Liver (tissue), 8 donors: ENCODE measurements at regions not wholly inside any gene's neighbourhood (a gene's known extent, or its start where the extent isn't known, plus 50 kb on each side); places are given as distances from the start of the nearest gene placed in this dataset.

Experiments
- DNase-seq: peaks from one replicate; pipeline ENCODE4 v3.0.0-alpha.2; 2017; ENCODE audit warnings: low spot score
- H3K27ac ChIP-seq, 2 donors: one replicate each; pipeline ENCODE4 v1.7.0; 2013; ENCODE audit warnings: inconsistent platforms in 2 of 2, low read length in 2 of 2, control low read depth in 1 of 2, low read depth in 1 of 2, mild to moderate bottlenecking in 1 of 2
- H3K27me3 ChIP-seq, 4 donors: one replicate each; pipeline versions ENCODE4 v1.6.1 to v1.7.0; 2013; ENCODE audit warnings: low read length in 3 of 4, inconsistent platforms in 1 of 4, mild to moderate bottlenecking in 1 of 4, moderate library complexity in 1 of 4; ENCODE audit not compliant: control insufficient read depth in 4 of 4, insufficient read depth in 4 of 4
- H3K36me3 ChIP-seq, 4 donors: one replicate each; pipeline versions ENCODE4 v1.6.1 to v1.7.0; 2013; ENCODE audit warnings: low read length in 3 of 4, mild to moderate bottlenecking in 3 of 4, low read depth in 1 of 4, moderate library complexity in 1 of 4; ENCODE audit not compliant: control insufficient read depth in 4 of 4, insufficient read depth in 3 of 4
- H3K4me1 ChIP-seq, 4 donors: one replicate each; pipeline versions ENCODE4 v1.6.1 to v1.7.0; 2013; ENCODE audit warnings: low read length in 3 of 4, mild to moderate bottlenecking in 3 of 4, moderate library complexity in 1 of 4; ENCODE audit not compliant: control insufficient read depth in 4 of 4, insufficient read depth in 4 of 4
- H3K4me3 ChIP-seq, 3 donors: one replicate each; pipeline versions ENCODE4 v1.6.1 to v1.7.0; 2013; ENCODE audit warnings: low read length in 3 of 3, control low read depth in 1 of 3, low read depth in 1 of 3, mild to moderate bottlenecking in 1 of 3
- H3K9ac ChIP-seq, 2 donors: one replicate each; pipeline ENCODE4 v1.7.0; 2013; ENCODE audit warnings: low read length in 2 of 2, mild to moderate bottlenecking in 2 of 2, moderate library complexity in 2 of 2, control low read depth in 1 of 2, low read depth in 1 of 2
- H3K9me3 ChIP-seq, 4 donors: one replicate each; pipeline versions ENCODE4 v1.6.1 to v1.7.0; 2013; ENCODE audit warnings: low read length in 3 of 4; ENCODE audit not compliant: control insufficient read depth in 4 of 4
- ATF3 ChIP-seq: IDR thresholded peaks from 2 replicates; pipeline ENCODE4 v1.6.1; 2016; ENCODE audit warnings: antibody characterized with exemption
- EGR1 ChIP-seq, 2 donors: IDR thresholded peaks; 2 replicates each; pipeline ENCODE4 v1.6.1; 2016 to 2018; ENCODE audit warnings: antibody characterized with exemption in 2 of 2, low read depth in 2 of 2
- FOXA1 ChIP-seq: IDR thresholded peaks from 2 replicates; pipeline ENCODE4 v1.6.1; 2016; ENCODE audit warnings: antibody characterized with exemption
- FOXA2 ChIP-seq: IDR thresholded peaks from 2 replicates; pipeline ENCODE4 v1.6.1; 2016; ENCODE audit warnings: antibody characterized with exemption
- GABPA ChIP-seq, 2 donors: IDR thresholded peaks in 1 of 2; conservative IDR thresholded peaks in 1 of 2; 2 replicates each; pipeline ENCODE4 v1.6.1; 2016; ENCODE audit warnings: antibody characterized with exemption in 2 of 2, mild to moderate bottlenecking in 1 of 2, moderate library complexity in 1 of 2
- HNF4A ChIP-seq, 2 donors: conservative IDR thresholded peaks; 2 replicates each; pipeline ENCODE4 v1.6.1; 2016; ENCODE audit warnings: antibody characterized with exemption in 2 of 2, mild to moderate bottlenecking in 2 of 2
- HNF4G ChIP-seq: IDR thresholded peaks from 2 replicates; pipeline ENCODE4 v1.6.1; 2016; ENCODE audit warnings: antibody characterized with exemption
- JUND ChIP-seq, 2 donors: IDR thresholded peaks; 2 replicates each; pipeline ENCODE4 v1.6.1; 2016; ENCODE audit warnings: antibody characterized with exemption in 2 of 2
- MAX ChIP-seq: IDR thresholded peaks from 2 replicates; pipeline ENCODE4 v1.6.1; 2016; ENCODE audit warnings: antibody characterized with exemption
- NR2F2 ChIP-seq: IDR thresholded peaks from 2 replicates; pipeline ENCODE4 v1.6.1; 2016; ENCODE audit warnings: antibody characterized with exemption
- RAD21 ChIP-seq, 2 donors: IDR thresholded peaks; 2 replicates each; pipeline ENCODE4 v1.6.1; 2016; ENCODE audit warnings: antibody characterized with exemption in 2 of 2, mild to moderate bottlenecking in 2 of 2
- RXRA ChIP-seq, 2 donors: IDR thresholded peaks; 2 replicates each; pipeline ENCODE4 v1.6.1; 2017 to 2018; ENCODE audit warnings: antibody characterized with exemption in 2 of 2, mild to moderate bottlenecking in 1 of 2
- SP1 ChIP-seq: IDR thresholded peaks from 2 replicates; pipeline ENCODE4 v1.6.1; 2018; ENCODE audit warnings: antibody characterized with exemption, mild to moderate bottlenecking
- TAF1 ChIP-seq: conservative IDR thresholded peaks from 2 replicates; pipeline ENCODE4 v1.6.1; 2016; ENCODE audit warnings: antibody characterized with exemption, mild to moderate bottlenecking
- YY1 ChIP-seq: IDR thresholded peaks from 2 replicates; pipeline ENCODE4 v1.6.1; 2016; ENCODE audit warnings: antibody characterized with exemption, mild to moderate bottlenecking
- WGBS: extraction: QIAGEN DNeasy Blood & Tissue Kit; methylation state at CpG from one replicate; pipeline ENCODE4 v1.1.7; 2013; 5-methylcytosine and 5-hydroxymethylcytosine counted together
- TF ChIP-seq, protein P1 (sequence below): IDR thresholded peaks from 2 replicates; pipeline ENCODE4 v1.6.1; 2016; ENCODE audit warnings: antibody characterized with exemption
- TF ChIP-seq, protein P2 (sequence below): IDR thresholded peaks from 2 replicates; pipeline ENCODE4 v1.6.1; 2016; ENCODE audit warnings: antibody characterized with exemption, mild to moderate bottlenecking
- TF ChIP-seq, protein P3 (sequence below): fragments of 150-350 bp; IDR thresholded peaks from 2 replicates; pipeline ENCODE4 v1.5.1; 2017; ENCODE audit warnings: improper control_type of control experiment, low read depth, low read length; ENCODE audit not compliant: missing input control
- donor health status: healthy.
- donor health status: healthy.
- donor health status: healthy.
- donor health status: healthy.
- donor health status: healthy.

DNA sequence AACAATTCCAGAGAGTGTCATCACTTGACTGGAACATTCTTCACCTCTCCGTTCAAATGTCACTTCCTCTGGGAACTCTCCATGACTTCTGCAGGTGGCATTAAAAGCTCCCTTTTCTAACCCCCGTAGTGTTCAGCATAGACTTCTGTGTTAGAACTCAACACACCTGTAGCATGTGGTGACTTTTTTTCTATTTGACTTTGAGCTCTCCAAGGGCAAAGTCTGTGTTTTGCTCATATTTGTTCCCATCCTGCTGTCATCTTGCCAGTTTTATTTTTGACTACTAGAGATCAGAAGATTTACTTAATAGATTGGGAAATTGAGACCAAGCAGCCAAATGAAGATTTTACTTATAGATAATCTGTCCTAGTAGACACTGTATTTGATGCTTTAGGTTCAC, 367.1 kb downstream of the INSC start:
- Histone ChIP-seq H3K27me3 (no peaks in the 10 kb centered on the region), H3K36me3 (no peaks in the 10 kb centered on the region), H3K4me1 (peaks cover 0 to 17% (median 14%) of the 10 kb centered on the region in 4 donors), H3K9me3 (peaks cover 0 to 1% (median 0%) of the 10 kb centered on the region in 4 donors), H3K9ac (no peak overlapping the region), H3K27ac (peak overlapping the region; percentile 74 to 77), H3K4me3 (no peak overlapping the region)
- TF ChIP-seq RAD21 (IDR thresholded peaks at IDR 0.05) (peak; percentile 63 to 70), HNF4A (conservative IDR thresholded peaks at IDR 0.05) (peak; percentile 96 to 98), HNF4G (peak; percentile 92), RXRA (IDR thresholded peaks at IDR 0.05) (peak; percentile 86 to 88), JUND (IDR thresholded peaks at IDR 0.05) (peak; percentile 72 to 78), EGR1 (IDR thresholded peaks at IDR 0.05; ENCODE audit: low read depth in 2 of 2) (no peak), FOXA2 (peak; percentile 64), TAF1 (no peak), YY1 (peak; percentile 42), MAX (peak; percentile 80), ATF3 (no peak), NR2F2 (peak; percentile 18), SP1 (peak; percentile 81), GABPA (IDR thresholded peaks at IDR 0.05 in 1 of 2, conservative IDR thresholded peaks at IDR 0.05 in 1 of 2) (peak in 1 of 2 donors; percentile 25), FOXA1 (peak; percentile 27)
- TF ChIP-seq, protein P1, sequence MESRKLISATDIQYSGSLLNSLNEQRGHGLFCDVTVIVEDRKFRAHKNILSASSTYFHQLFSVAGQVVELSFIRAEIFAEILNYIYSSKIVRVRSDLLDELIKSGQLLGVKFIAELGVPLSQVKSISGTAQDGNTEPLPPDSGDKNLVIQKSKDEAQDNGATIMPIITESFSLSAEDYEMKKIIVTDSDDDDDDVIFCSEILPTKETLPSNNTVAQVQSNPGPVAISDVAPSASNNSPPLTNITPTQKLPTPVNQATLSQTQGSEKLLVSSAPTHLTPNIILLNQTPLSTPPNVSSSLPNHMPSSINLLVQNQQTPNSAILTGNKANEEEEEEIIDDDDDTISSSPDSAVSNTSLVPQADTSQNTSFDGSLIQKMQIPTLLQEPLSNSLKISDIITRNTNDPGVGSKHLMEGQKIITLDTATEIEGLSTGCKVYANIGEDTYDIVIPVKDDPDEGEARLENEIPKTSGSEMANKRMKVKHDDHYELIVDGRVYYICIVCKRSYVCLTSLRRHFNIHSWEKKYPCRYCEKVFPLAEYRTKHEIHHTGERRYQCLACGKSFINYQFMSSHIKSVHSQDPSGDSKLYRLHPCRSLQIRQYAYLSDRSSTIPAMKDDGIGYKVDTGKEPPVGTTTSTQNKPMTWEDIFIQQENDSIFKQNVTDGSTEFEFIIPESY, result peak; percentile 77
- TF ChIP-seq, protein P2, sequence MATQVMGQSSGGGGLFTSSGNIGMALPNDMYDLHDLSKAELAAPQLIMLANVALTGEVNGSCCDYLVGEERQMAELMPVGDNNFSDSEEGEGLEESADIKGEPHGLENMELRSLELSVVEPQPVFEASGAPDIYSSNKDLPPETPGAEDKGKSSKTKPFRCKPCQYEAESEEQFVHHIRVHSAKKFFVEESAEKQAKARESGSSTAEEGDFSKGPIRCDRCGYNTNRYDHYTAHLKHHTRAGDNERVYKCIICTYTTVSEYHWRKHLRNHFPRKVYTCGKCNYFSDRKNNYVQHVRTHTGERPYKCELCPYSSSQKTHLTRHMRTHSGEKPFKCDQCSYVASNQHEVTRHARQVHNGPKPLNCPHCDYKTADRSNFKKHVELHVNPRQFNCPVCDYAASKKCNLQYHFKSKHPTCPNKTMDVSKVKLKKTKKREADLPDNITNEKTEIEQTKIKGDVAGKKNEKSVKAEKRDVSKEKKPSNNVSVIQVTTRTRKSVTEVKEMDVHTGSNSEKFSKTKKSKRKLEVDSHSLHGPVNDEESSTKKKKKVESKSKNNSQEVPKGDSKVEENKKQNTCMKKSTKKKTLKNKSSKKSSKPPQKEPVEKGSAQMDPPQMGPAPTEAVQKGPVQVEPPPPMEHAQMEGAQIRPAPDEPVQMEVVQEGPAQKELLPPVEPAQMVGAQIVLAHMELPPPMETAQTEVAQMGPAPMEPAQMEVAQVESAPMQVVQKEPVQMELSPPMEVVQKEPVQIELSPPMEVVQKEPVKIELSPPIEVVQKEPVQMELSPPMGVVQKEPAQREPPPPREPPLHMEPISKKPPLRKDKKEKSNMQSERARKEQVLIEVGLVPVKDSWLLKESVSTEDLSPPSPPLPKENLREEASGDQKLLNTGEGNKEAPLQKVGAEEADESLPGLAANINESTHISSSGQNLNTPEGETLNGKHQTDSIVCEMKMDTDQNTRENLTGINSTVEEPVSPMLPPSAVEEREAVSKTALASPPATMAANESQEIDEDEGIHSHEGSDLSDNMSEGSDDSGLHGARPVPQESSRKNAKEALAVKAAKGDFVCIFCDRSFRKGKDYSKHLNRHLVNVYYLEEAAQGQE, result peak; percentile 51
- TF ChIP-seq, protein P3, sequence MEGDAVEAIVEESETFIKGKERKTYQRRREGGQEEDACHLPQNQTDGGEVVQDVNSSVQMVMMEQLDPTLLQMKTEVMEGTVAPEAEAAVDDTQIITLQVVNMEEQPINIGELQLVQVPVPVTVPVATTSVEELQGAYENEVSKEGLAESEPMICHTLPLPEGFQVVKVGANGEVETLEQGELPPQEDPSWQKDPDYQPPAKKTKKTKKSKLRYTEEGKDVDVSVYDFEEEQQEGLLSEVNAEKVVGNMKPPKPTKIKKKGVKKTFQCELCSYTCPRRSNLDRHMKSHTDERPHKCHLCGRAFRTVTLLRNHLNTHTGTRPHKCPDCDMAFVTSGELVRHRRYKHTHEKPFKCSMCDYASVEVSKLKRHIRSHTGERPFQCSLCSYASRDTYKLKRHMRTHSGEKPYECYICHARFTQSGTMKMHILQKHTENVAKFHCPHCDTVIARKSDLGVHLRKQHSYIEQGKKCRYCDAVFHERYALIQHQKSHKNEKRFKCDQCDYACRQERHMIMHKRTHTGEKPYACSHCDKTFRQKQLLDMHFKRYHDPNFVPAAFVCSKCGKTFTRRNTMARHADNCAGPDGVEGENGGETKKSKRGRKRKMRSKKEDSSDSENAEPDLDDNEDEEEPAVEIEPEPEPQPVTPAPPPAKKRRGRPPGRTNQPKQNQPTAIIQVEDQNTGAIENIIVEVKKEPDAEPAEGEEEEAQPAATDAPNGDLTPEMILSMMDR, result no peak
- 34% methylated on average over 2 of the region's 2 CpGs for WGBS
- no peak for DNase-seq
